WTC11 (cell line): ENCODE measurements at regions not wholly inside any gene's neighbourhood (a gene's known extent, or its start where the extent isn't known, plus 50 kb on each side); places are given as distances from the start of the nearest gene placed in this dataset.

Source experiments
- ATF3 ChIP-seq: sonication (generic); formaldehyde crosslinking; conservative IDR thresholded peaks from 2 replicates; pipeline ENCODE4 v1.8.1; 2022; ENCODE audit warnings: mild to moderate bottlenecking, missing genetic modification reagents
- CTCF ChIP-seq: fragments of 200-600 bp; IDR thresholded peaks from 2 replicates; pipeline ENCODE4 v1.8.0; 2022; ENCODE audit warnings: antibody characterized with exemption
- SP1 ChIP-seq: sonication (generic); formaldehyde crosslinking; conservative IDR thresholded peaks from 2 replicates; pipeline ENCODE4 v1.8.1; 2022; ENCODE audit warnings: missing genetic modification reagents
- STAT6 ChIP-seq: sonication (generic); formaldehyde crosslinking; conservative IDR thresholded peaks from 2 replicates; pipeline ENCODE4 v1.8.1; 2023; ENCODE audit warnings: mild to moderate bottlenecking, low read depth, missing genetic modification reagents, moderate library complexity

DNA sequence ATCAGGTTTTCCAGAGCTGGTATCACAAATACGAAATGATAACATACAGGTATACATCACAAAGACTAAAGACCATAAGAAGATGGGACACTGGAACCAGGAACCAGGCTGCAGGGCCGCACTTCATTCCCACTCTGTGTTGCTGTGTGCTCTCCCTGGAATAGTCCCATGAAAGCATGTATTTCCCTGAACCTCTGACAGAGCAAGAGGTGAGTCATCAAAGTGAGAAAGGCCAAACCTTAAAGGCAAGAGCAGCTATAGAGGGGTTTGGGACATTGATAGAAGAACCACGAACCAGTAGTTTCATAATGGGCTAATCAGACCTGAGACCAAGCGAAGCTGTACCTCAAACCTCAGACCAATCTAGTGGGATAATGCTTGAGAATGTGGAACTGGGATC, 283.0 kb upstream of the PRKD1 start:
- no peak for TF ChIP-seq ATF3 (CRISPR knock-in tag)
- no peak for TF ChIP-seq STAT6 (CRISPR knock-in tag)
- TF ChIP-seq SP1 (CRISPR knock-in tag), result no peak
- no peak for TF ChIP-seq CTCF
